HG02943 (cell line): ENCODE measurements at regions not wholly inside any gene's neighbourhood (a gene's known extent, or its start where the extent isn't known, plus 50 kb on each side); places are given as distances from the start of the nearest gene placed in this dataset.
"Not testable (repeated sequence)": the region's sequence is repeated elsewhere in the genome, so short reads cannot be mapped to it uniquely, and the experiment has no call there.

Experiments used
- ATAC-seq: cut with Tn5 transposase; IDR thresholded peaks from one replicate; pipeline ENCODE4 v1.9.1; 2021; ENCODE audit warnings: mild to moderate bottlenecking, low read depth, moderate library complexity; ENCODE audit not compliant: unreplicated experiment

DNA sequence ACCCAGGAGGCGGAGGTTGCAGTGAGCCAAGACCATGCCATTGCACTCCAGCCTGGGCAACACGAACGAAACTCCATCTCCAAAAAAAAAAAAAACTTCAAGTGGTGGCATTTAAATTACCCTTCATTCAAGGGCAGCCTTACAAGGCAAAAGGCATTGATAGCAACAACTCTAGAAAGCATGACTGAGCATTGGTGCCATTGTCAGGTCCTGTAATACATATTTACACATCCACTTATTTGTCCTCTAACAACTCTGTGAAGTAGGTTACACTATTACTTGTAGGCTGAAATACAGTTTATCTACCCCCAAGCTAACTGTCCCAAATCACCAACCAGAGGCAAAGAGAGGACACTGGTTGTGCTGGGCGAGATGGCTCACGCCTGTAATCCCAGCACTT lies 52.7 kb upstream of the LARP1 start:
- ATAC-seq = no peak

DNA sequence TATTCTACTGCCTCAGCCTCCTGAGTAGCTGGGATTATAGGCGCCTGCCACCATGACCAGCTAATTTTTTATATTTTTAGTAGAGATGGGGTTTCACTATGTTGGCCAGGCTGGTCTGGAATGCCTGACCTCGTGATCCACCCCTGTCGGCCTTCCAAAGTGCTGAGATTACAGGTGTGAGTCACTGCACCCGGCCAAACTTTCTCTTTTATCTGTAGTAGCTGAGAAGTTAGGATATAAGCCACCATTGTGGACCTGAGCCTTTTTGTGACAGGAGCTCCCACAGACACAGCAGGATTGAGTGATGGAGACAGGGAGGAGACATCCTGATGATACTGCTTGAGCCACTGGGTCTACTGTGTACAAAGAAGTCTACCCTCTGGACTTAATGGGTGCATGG lies 53.5 kb upstream of the LARP1 start:
- ATAC-seq = not testable (repeated sequence)

GRCh38 chr5:154701181-154701580 lies 54.0 kb upstream of the LARP1 start:
- no peak for ATAC-seq

DNA sequence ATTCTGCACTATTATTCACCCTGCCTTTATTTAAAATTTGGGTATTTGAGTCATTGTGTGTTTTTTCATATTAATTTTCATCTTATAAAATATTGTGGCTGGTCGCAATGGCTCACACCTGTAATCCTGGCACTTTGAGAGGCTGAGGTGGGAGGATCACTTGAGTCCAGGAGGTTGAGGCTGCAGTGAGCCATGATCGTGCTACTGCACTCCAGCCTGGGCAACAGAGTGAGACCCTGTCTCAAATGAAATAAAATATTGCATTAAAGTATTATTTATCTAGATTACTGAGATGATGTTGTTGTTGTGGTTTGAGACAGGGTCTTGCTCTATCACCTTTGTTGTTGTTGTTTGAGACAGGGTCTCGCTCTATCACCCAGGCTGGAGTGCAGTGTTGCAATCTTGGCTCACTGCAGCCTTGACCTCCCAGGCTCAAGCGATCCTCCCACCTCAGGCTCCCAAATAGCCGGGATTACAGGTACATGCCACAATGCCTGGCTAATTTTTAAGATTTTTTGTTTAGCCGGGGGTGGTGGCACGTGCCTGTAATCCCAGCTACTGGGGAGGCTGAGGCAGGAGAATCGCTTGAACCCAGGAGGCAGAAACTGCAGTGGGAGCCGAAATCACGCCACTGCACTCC lies 54.8 kb upstream of the LARP1 start:
- not testable (repeated sequence) for ATAC-seq

DNA sequence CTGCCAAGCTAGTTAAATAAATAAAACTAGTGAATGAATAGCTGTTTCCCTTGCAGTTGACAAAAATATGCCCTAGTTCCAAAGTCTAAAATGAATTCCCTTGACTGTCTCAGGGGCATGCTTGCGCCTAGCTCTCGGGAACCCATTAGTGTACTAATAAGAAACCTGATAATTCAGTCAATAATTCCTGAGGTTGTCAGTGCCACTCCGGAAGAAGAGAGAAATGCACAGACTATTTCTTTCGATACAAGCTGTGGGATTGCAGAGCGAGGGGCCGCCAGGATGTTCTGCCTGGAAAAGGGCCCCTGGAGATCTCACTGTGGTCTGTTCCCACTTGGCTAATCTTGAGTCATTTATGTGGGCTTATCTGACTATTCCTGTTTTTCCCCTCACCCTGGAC lies 56.4 kb upstream of the LARP1 start:
- no peak for ATAC-seq

DNA sequence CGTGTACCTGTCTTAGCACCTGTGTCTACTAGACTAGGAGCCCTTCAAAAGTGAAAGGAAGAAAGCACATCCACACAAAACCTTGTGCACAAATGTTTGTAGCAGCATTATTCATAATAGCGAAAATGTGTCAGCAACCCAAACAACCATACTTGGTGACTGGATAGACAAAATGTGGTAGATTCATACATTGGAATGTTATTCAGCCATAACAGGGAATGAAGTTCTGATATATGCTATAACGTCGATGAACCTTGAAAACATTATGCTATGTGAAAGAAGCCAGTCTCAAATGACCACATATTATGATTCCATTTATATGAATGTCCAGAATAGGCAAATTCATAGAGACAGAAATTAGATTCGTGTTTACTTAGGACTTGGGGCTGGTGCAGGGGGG lies 57.8 kb upstream of the LARP1 start:
- no peak for ATAC-seq

- ATAC-seq = no peak
Measured at GRCh38 chr5:154696891-154697290, 58.3 kb upstream of the LARP1 start.

DNA sequence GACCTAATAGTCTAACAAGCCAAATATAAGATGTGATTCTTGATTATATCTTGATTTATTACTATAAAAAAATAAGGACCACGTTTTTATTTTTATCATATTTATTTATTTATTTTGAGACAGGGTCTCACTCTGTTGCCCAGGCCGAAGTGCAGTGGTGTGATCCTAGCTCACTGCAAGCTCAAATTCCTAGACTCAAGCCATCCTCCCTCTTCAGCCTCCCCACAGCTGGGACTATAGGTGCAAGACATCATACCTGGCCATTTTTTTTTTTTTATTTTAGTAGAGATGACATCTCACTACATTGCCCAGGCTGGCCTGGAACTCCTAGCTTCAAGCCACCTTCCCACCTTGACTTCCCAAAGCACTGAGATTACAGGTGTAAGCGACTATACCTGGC lies 61.0 kb upstream of the LARP1 start:
- ATAC-seq = no peak

- ATAC-seq = no peak
Measured at GRCh38 chr5:154690488-154690887, 64.7 kb upstream of the LARP1 start.

GRCh38 chr5:154686490-154686889 lies 68.7 kb upstream of the LARP1 start:
- ATAC-seq = no peak

GRCh38 chr5:154683101-154683880 lies 71.9 kb upstream of the LARP1 start:
- ATAC-seq = peak; percentile 60

GRCh38 chr5:154679501-154679900 lies 75.7 kb upstream of the LARP1 start:
- no peak for ATAC-seq

GRCh38 chr5:154677921-154678320 lies 77.3 kb upstream of the LARP1 start:
- no peak for ATAC-seq

GRCh38 chr5:154676508-154676907 lies 78.7 kb upstream of the LARP1 start:
- no peak for ATAC-seq

DNA sequence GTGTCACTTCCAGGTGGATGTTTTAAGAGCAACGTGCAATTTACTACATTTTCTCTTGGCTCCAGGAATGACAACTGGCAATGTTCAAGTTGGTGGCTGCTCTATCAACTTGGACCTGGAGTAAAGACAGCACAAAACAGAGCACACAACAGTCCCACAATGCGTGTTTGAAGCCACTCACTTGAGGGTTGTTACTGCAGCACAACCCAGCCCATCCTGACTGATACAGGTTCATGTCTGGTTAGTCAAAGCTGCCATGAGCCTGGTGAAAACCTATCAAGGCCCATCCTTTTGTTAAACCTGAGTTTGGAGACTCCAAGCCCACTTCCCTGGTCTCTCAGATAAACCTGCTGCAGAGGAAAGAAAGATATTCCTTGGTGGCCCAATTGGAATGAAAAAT lies 81.1 kb upstream of the LARP1 start:
- ATAC-seq = no peak

DNA sequence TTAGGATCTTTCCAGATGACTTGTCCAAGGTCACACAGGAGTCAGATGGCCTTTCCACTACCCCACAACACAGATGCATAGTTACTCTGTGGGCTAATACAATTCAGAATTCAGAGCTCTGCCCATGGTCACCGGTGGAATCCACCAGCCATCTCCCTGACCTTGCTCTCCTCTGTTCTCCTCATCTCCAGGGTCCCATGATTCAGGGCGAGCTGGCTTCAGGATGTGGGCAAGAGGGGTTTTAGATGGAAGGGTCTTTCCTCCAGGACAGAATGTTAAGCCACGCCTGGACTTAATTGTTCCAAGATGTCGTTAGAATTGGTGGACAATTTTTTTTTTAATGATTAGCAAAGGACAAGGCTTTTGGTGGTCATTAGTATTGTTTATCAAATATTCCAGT lies 81.7 kb upstream of the LARP1 start:
- no peak for ATAC-seq

- not testable (repeated sequence) for ATAC-seq
Measured at GRCh38 chr5:154669913-154670312, 85.3 kb upstream of the LARP1 start.

- no peak for ATAC-seq
Measured at GRCh38 chr5:154669402-154669801, 85.8 kb upstream of the LARP1 start.

- ATAC-seq = no peak
Measured at GRCh38 chr5:154664869-154665268, 90.3 kb upstream of the LARP1 start.

DNA sequence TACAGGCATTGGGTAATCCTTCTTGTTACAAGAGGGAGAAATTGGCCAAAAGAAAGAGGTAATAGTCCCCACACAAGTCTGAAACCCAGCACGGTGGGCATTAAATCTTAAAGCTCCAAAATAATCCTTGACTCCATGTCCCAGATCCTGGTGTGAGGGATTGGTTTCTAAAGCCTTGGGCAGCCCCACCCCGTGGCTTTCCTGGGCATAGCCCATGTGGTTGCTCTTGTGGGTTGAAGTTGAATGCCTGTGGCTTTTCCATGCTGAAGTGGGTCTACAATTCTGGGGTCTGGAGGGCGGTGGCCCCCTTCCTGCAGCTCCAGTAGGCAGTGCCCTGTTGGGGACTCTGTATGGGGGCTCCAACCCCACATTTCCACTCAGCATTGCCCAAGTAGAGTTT lies 91.8 kb upstream of the LARP1 start:
- no peak for ATAC-seq

GRCh38 chr5:154654486-154655371 lies 100.4 kb upstream of the LARP1 start:
- no peak for ATAC-seq
